Osteocyte (in vitro differentiated cells): ENCODE measurements at regions not wholly inside any gene's neighbourhood (a gene's known extent, or its start where the extent isn't known, plus 50 kb on each side); places are given as distances from the start of the nearest gene placed in this dataset.

Experiments used
- DNase-seq: peaks from one replicate; pipeline ENCODE4 v3.0.0; 2021; ENCODE audit warnings: mixed read lengths; ENCODE audit not compliant: unreplicated experiment; ENCODE audit errors: extremely low spot score
- H3K27ac Mint-ChIP-seq: one replicate; pipeline ENCODE4 v1.8.0; 2021; ENCODE audit warnings: mild to moderate bottlenecking, mixed read lengths; ENCODE audit not compliant: unreplicated experiment
- H3K27me3 Mint-ChIP-seq: one replicate; pipeline ENCODE4 v1.8.0; 2021; ENCODE audit warnings: mixed read lengths; ENCODE audit not compliant: unreplicated experiment
- H3K36me3 Mint-ChIP-seq: one replicate; pipeline ENCODE4 v1.8.0; 2021; ENCODE audit warnings: mixed read lengths; ENCODE audit not compliant: unreplicated experiment
- H3K4me1 Mint-ChIP-seq: one replicate; pipeline ENCODE4 v1.8.0; 2021; ENCODE audit warnings: mixed read lengths; ENCODE audit not compliant: unreplicated experiment
- H3K4me3 Mint-ChIP-seq: one replicate; pipeline ENCODE4 v1.8.0; 2021; ENCODE audit warnings: mild to moderate bottlenecking, moderate library complexity, mixed read lengths; ENCODE audit not compliant: unreplicated experiment
- H3K9me3 Mint-ChIP-seq: one replicate; pipeline ENCODE4 v1.8.0; 2021; ENCODE audit warnings: mixed read lengths; ENCODE audit not compliant: unreplicated experiment
- TF ChIP-seq, protein P1 (sequence below): fragments of 200-600 bp; sonication (generic); IDR thresholded peaks from 2 replicates; pipeline ENCODE4 v1.5.0; 2021; ENCODE audit warnings: antibody characterized with exemption, mild to moderate bottlenecking, moderate library complexity

DNA sequence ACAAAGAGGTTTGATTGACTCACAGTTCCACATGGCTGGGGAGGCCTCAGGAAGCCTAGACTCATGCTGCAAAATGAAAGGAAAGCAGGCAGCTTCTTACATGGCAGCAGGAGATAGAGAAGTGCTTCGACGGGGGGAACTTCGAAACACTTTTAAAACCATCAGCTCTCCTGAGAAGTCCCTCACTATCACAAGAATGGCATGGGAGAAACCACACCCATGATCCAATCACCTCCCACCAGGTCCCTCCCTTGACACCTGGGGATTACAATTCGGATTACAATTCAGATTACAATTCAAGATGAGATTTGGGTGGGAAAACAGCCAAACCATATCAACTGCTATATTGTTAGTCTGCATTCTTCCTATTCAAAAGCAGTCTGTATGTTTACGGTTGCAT, 322.3 kb upstream of the ISL1 start:
- H3K4me3 Mint-ChIP-seq = no peak overlapping the region
- no peaks in the 10 kb centered on the region for H3K36me3 Mint-ChIP-seq
- TF ChIP-seq, protein P1, sequence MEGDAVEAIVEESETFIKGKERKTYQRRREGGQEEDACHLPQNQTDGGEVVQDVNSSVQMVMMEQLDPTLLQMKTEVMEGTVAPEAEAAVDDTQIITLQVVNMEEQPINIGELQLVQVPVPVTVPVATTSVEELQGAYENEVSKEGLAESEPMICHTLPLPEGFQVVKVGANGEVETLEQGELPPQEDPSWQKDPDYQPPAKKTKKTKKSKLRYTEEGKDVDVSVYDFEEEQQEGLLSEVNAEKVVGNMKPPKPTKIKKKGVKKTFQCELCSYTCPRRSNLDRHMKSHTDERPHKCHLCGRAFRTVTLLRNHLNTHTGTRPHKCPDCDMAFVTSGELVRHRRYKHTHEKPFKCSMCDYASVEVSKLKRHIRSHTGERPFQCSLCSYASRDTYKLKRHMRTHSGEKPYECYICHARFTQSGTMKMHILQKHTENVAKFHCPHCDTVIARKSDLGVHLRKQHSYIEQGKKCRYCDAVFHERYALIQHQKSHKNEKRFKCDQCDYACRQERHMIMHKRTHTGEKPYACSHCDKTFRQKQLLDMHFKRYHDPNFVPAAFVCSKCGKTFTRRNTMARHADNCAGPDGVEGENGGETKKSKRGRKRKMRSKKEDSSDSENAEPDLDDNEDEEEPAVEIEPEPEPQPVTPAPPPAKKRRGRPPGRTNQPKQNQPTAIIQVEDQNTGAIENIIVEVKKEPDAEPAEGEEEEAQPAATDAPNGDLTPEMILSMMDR = no peak
- DNase-seq = no peak
- H3K27me3 Mint-ChIP-seq = no peaks in the 10 kb centered on the region
- H3K4me1 Mint-ChIP-seq = no peaks in the 10 kb centered on the region
- H3K9me3 Mint-ChIP-seq = peaks cover 20% of the 10 kb centered on the region
- H3K27ac Mint-ChIP-seq = no peak overlapping the region

DNA sequence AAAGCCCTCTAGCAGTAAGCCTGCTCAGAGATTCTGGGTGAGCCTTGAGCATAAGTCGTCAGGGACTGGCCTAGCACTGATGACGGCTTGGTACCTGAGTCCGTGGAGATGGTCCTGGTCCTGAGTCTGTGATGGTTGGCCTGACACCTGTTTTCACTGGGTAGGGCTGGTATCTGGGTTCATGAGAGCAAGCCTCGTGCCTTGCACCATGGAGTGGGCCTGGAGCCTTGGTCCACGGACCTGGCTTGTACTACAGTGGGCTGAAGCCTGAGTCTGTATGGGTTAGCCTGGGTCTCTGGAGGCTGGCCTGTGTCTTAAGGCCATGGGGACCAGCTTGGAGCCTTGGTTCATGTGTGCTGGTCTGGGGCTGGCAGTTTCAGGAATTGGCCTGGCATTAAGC, 310.3 kb upstream of the ISL1 start:
- TF ChIP-seq, protein P1 = no peak
- no peak overlapping the region for H3K27ac Mint-ChIP-seq
- peaks cover 19% of the 10 kb centered on the region for H3K9me3 Mint-ChIP-seq
- H3K36me3 Mint-ChIP-seq = no peaks in the 10 kb centered on the region
- no peak for DNase-seq
- no peaks in the 10 kb centered on the region for H3K27me3 Mint-ChIP-seq
- H3K4me1 Mint-ChIP-seq = no peaks in the 10 kb centered on the region
- no peak overlapping the region for H3K4me3 Mint-ChIP-seq

DNA sequence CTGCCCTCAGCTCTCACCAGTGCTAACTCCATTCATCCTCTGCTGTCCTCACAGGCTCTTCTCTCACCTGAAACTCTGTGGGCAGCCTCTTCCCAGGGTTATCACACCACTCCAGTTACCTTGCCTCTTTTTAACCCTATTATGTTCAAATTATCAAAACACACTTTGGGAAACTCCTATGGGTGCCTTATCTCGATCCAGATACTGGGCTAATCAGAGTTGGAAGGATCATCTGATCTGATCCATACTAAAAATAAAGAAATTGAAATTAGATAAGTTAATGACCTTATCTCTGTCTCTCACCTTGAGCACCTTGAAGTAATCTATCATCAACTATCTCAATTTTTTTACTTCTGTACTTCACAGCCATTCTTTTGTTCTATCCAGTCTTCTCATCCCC, 300.5 kb upstream of the ISL1 start:
- Mint-ChIP-seq H3K4me1 (no peaks in the 10 kb centered on the region), H3K4me3 (no peak overlapping the region), H3K36me3 (no peaks in the 10 kb centered on the region), H3K27me3 (no peaks in the 10 kb centered on the region), H3K9me3 (peaks cover 11% of the 10 kb centered on the region), H3K27ac (no peak overlapping the region)
- DNase-seq = no peak
- TF ChIP-seq, protein P1 = no peak

DNA sequence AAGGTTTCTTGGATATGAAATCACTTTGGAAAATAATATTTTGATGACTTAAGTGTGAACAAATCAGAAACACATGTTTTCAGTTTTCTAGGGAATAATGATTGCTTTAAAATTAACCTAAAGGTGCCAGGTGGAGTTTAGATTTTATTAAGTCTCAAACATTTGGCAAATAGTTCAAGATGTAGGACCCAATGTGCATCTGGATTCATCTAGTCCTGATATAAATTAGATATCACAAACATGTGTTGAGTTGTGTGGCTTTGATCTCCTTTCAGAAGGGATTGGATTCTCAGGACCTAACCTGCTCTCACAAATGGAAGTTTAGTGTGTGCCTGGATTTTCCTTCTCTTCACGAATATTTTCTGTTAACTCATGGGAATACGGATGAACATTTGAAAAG, 291.4 kb upstream of the ISL1 start:
- DNase-seq = no peak
- H3K27ac Mint-ChIP-seq = no peak overlapping the region
- no peaks in the 10 kb centered on the region for H3K9me3 Mint-ChIP-seq
- no peaks in the 10 kb centered on the region for H3K4me1 Mint-ChIP-seq
- H3K4me3 Mint-ChIP-seq = no peak overlapping the region
- H3K27me3 Mint-ChIP-seq = no peaks in the 10 kb centered on the region
- TF ChIP-seq, protein P1 = no peak
- no peaks in the 10 kb centered on the region for H3K36me3 Mint-ChIP-seq

DNA sequence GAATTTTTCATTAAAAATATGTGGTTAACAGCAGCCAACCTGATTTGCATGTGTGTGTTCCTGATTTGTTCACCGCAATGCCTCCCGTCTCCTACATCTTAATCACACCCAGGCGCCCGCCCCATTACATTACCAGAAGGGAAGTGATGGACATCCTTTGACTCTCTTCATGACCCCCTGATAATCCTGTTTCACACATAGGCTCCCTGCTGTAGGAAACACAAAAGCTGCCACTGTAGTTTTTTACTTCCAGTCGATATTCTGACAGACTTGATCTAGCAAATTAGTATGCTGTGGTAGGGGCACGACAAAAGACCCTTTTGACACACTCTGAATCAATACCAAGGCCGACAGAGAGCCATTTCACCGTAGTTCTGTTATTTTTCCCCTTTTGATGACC, 287.8 kb upstream of the ISL1 start:
- TF ChIP-seq, protein P1 = no peak
- H3K36me3 Mint-ChIP-seq = no peaks in the 10 kb centered on the region
- H3K4me1 Mint-ChIP-seq = no peaks in the 10 kb centered on the region
- H3K27ac Mint-ChIP-seq = no peak overlapping the region
- H3K4me3 Mint-ChIP-seq = no peak overlapping the region
- no peaks in the 10 kb centered on the region for H3K27me3 Mint-ChIP-seq
- H3K9me3 Mint-ChIP-seq = no peaks in the 10 kb centered on the region
- DNase-seq = no peak
